GM12873 (cell line): ENCODE measurements at regions not wholly inside any gene's neighbourhood (a gene's known extent, or its start where the extent isn't known, plus 50 kb on each side); places are given as distances from the start of the nearest gene placed in this dataset.

Experiments
- TF ChIP-seq, protein P1 (sequence below): IDR thresholded peaks from 2 replicates; pipeline ENCODE4 v1.5.1; 2012; ENCODE audit warnings: low read depth, mild to moderate bottlenecking, moderate library complexity, low read length, control low read depth; ENCODE audit not compliant: insufficient read depth; ENCODE audit errors: missing control alignments

DNA sequence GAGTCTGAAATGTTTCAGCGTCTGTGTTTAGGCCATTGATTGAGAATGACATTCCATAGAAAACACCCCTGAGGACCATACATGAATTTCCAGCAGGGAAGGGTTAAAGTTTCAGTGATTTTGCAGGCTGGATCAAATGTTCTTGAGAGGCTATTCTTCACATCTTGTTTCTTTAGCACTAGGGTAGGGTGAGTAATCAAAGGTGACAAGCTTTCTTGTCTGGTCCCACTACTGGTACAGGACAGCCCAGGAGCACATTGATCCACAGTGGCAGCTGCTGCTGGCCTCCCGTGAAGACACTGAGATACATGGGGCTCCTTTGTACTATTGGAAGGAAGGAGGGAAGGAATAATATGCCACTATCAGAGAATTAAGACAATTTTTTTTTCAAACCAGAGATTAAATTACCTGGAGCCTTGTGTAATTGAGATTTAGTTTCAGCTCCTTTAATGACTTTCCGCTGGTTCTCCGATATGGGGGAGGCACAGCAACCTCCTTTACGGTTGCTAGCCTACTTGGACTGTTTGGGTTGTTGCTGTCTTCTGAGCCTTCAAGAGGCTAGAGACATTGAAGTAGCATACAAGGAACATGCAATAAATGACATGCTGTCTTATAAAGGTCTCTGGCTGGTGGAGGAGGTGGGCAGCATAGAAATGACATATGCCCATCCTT is 368.9 kb downstream of the SOX11 start:
- TF ChIP-seq, protein P1, sequence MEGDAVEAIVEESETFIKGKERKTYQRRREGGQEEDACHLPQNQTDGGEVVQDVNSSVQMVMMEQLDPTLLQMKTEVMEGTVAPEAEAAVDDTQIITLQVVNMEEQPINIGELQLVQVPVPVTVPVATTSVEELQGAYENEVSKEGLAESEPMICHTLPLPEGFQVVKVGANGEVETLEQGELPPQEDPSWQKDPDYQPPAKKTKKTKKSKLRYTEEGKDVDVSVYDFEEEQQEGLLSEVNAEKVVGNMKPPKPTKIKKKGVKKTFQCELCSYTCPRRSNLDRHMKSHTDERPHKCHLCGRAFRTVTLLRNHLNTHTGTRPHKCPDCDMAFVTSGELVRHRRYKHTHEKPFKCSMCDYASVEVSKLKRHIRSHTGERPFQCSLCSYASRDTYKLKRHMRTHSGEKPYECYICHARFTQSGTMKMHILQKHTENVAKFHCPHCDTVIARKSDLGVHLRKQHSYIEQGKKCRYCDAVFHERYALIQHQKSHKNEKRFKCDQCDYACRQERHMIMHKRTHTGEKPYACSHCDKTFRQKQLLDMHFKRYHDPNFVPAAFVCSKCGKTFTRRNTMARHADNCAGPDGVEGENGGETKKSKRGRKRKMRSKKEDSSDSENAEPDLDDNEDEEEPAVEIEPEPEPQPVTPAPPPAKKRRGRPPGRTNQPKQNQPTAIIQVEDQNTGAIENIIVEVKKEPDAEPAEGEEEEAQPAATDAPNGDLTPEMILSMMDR: no peak

DNA sequence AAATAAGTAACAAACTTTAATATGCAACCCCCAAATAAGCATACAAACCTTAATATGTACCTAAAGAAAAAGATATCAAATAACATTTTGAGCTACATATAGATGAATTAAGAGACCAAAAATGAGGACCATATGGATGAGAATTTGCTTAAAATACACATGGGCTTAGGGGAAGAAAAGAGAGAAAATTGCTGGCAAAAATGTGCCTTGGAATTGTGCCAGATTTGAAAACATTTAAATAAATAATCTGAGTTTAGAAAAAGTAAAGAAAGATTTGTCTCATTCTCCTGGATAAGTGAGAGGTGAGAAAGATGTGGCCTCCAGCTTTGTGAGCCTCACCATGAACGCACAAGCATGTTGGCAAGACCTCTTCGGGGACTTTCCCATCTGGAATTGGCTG is 372.6 kb downstream of the SOX11 start:
- TF ChIP-seq, protein P1: no peak

DNA sequence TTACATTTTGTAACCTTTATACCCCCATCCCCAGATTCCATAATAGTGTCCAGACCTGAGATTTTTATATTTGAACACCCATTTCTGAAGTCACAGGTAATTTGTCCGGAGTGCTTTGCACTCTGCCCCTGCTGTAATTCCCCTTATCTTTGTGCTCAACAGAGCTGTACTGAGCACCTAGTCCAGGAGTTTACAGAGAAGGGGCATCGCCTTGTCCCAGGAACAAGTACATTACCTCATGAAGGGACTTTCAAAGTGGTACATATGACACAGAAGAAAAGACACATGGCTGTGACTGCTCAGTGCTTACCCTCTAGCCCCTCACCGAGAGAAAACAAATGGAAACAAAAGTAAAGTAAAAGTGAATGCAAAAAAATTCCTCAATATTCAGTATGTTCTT is 373.5 kb downstream of the SOX11 start:
- TF ChIP-seq, protein P1: no peak

DNA sequence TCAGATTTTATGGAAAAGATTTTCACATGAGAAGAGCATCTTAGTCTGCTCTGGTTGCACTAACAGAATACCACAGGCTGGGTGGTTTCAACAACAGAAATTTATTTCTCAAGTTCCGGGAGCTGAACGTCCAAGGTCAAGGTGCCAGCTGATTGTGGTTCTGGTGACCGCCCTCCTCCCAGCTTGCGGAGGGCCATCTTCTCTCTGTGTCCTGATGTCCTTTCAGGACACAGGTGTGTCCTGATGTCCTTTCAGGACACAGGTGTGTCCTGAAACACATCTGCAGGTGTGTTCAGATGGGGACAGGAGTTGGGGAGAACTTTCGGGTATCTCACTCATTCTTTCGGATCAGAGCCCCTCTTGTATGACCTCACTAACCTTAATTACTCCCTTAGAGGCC is 374.9 kb downstream of the SOX11 start:
- TF ChIP-seq, protein P1: no peak

DNA sequence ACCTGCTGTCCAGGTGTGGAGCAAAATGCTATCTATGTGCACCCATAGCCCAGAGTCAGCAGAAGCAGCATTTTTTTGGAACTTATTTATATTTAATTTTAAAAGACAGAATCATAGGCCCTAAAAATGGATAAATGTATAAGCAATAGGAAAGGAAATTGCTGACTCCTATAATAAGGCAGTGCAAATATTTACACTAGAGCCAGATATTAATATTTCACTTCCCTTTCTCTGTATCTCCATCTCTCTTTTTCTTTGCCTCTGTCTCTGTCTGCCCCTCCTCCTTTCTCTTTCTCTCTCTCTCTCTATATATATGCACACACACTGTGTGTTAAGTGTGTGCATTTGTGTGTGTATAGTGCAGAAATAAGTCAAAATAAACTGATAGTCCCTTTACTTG is 375.6 kb downstream of the SOX11 start:
- TF ChIP-seq, protein P1: no peak

DNA sequence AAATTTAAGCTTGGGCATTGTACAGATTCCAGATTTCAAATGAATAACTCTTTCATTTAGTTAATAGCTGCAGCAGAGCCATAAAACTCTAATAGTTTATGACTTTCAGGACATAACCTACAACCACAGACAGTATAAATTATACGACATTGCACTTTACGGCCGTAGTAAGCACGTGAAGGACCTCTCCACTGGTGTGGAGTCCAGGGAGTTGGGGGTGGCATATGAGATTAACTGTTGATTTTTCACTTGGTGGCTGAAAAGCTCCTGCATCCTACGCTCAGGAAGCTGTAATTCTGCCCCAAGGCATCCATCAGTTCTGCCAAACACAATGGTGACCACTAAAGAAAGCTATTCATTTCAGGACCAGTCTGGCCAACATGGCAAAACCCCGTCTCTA is 376.2 kb downstream of the SOX11 start:
- TF ChIP-seq, protein P1: no peak

DNA sequence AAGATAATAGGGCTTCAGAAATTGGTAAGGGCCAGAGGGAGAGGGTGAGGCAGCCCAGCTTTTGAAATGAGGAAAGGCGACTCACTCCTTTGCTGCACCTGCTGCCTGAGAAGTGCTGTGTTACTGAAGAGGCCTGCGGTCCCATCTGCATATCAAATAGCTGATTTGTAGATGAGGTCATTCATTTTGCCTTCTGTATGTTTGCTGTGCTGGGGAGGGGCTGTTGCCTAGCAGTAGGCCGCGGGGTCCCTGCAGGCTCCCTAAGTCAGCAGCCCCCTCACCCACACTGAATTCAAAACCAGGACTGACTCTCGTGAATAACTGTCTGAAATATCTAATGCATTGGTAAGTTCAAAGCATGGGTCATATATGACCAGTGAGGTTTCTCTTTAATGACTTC is 377.2 kb downstream of the SOX11 start:
- TF ChIP-seq, protein P1: no peak
